ENCODE measurements at regions not wholly inside any gene's neighbourhood (a gene's known extent, or its start where the extent isn't known, plus 50 kb on each side); places are given as distances from the start of the nearest gene placed in this dataset.

DNA sequence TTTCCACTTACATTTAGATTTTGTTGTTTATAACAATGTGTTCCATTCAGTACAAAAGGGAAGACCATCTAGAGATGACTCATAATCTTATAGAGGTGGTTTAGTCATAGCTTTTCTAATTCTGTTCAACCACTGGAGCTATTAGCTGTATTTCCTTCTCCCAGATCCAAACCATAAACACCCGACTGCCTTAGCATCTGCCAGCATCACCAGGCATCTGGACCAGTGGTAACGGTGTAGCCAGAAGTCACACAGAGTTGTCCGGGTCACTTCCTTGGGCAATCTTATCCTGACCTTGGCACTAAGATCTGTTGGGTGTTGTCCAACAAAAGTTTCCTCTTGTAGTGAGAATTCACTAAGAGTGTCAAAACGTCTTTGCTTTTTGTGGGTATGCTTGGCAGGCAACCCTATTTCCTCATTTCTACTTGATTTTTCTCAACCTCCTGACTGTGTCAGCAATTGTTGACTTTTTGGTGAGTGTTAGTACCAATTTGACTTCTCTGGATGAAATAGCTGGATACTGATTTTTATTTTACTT is 372.1 kb upstream of the B3GALT2 start:
- Histone ChIP-seq H3K4me3 (ENCODE audit: low read depth in 1 of 2, low read length in 2 of 2) (no peak overlapping the region), H3K27me3 (ENCODE audit: control insufficient read depth in 1 of 2, insufficient read depth in 2 of 2, low read length in 2 of 2) (no peaks in the 10 kb centered on the region), H3K4me1 (ENCODE audit: insufficient read depth, low read length) (no peaks in the 10 kb centered on the region), H3K27ac (ENCODE audit: low read depth, low read length) (no peak overlapping the region), H3K36me3 (ENCODE audit: insufficient read depth, low read length) (no peaks in the 10 kb centered on the region), H3K9ac (ENCODE audit: low read length) (no peak overlapping the region), H3K9me3 (ENCODE audit: low read length) (no peaks in the 10 kb centered on the region)

DNA sequence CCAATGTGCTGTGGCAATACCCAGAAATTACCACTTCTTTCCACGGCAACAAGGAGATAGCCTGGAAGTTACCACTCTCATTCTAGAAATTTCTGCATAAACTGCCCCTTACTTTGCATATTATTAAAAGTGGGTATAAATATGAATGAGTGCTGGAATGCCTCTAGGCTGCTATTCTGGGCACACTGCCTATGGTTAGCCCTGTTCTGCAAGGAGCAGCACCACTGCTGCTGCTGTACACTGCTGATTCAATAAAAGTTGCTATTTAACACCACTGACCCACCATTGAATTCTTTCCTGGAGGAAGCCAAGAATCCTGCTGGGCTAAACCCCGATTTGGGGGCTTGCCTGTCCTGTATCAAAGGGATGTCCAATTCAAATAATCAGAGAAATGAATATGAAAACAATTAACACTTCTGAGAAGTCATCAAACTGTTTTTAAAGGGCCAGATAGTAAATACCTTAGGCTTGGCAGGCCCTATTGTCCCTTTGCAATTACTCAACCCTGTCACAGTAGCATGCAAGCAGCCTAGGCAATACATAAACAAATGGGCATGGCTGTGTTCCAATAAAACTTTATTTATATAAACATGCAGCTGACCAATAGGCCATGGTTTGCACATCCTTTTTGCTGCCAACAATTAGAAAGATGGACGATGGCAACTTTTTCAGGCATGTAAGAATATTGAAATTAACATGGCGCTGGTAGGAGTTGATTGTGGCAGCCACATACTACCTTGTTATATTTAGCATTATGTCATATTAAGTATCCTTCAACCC is 369.4 kb upstream of the B3GALT2 start:
- Histone ChIP-seq H3K9me3 (ENCODE audit: low read length) (no peaks in the 10 kb centered on the region), H3K4me3 (ENCODE audit: low read depth in 1 of 2, low read length in 2 of 2) (no peak overlapping the region), H3K27me3 (ENCODE audit: control insufficient read depth in 1 of 2, insufficient read depth in 2 of 2, low read length in 2 of 2) (no peaks in the 10 kb centered on the region), H3K36me3 (ENCODE audit: insufficient read depth, low read length) (no peaks in the 10 kb centered on the region), H3K4me1 (ENCODE audit: insufficient read depth, low read length) (no peaks in the 10 kb centered on the region), H3K27ac (ENCODE audit: low read depth, low read length) (no peak overlapping the region), H3K9ac (ENCODE audit: low read length) (no peak overlapping the region)

DNA sequence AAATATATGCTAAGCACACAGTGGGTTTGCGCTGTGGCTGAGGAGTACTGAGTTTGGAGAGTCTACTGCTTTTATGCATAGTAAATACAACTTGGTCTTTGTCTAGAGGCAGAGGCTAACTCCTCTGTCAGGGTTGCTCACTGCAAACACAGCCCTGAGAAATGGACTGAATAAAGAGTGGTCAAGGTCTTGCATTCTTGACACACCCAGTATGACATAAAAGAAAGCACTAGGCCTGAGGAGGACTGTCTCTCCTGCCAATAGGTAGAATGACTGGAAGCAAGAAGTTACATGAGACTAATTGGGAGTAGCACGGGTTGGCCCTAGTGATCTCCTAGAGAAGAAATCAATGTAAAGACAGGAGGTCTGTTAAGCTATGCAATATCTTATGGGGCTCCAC is 367.2 kb upstream of the B3GALT2 start:
- Histone ChIP-seq H3K4me3 (ENCODE audit: low read depth in 1 of 2, low read length in 2 of 2) (no peak overlapping the region), H3K27ac (ENCODE audit: low read depth, low read length) (no peak overlapping the region), H3K9ac (ENCODE audit: low read length) (no peak overlapping the region), H3K4me1 (ENCODE audit: insufficient read depth, low read length) (no peaks in the 10 kb centered on the region), H3K36me3 (ENCODE audit: insufficient read depth, low read length) (no peaks in the 10 kb centered on the region), H3K27me3 (ENCODE audit: control insufficient read depth in 1 of 2, insufficient read depth in 2 of 2, low read length in 2 of 2) (no peaks in the 10 kb centered on the region), H3K9me3 (ENCODE audit: low read length) (no peaks in the 10 kb centered on the region)

DNA sequence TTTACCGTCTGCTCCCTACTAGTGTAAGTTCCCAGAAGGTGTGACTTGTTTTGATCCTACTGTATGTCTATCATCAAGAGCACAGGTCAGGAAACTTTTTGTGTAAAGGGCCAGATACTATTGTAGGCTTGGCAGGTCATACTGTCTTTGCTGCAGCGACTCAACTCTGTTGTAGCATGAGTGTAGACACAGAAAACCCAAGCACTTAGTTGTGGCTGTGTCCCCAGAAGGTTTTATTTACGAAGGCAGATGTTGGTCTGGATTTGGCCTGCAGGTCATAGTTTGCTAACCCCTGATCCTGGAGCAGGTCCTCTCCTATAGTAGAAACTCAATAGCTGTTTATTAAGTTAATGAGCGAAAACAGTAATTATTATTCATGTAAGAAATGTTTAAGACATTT is 365.9 kb upstream of the B3GALT2 start:
- no peak overlapping the region for H3K9ac ChIP-seq (ENCODE audit: low read length)
- H3K27ac ChIP-seq (ENCODE audit: low read depth, low read length), result no peak overlapping the region
- no peaks in the 10 kb centered on the region for H3K27me3 ChIP-seq (ENCODE audit: control insufficient read depth in 1 of 2, insufficient read depth in 2 of 2, low read length in 2 of 2)
- no peaks in the 10 kb centered on the region for H3K36me3 ChIP-seq (ENCODE audit: insufficient read depth, low read length)
- H3K4me1 ChIP-seq (ENCODE audit: insufficient read depth, low read length), result no peaks in the 10 kb centered on the region
- H3K4me3 ChIP-seq (ENCODE audit: low read depth in 1 of 2, low read length in 2 of 2), result no peak overlapping the region
- no peaks in the 10 kb centered on the region for H3K9me3 ChIP-seq (ENCODE audit: low read length)

DNA sequence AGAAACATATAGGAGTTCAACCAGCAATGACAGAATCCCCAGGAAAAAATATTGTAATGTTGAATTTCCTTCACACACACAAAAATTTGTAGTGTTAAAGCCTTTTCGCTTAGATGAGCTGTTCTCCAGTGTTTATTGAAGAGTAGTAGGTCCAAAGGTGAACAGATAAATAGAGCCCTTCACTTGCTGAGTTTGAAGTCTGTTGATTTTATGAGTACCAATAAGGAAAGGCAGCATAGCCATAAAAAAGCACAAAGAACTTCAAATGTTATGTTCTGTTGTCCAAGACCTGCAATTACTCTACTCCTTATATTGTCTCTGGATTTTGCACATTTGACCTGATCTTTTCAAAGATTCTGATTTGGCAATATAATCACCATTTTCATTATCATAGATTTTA is 362.7 kb upstream of the B3GALT2 start:
- Histone ChIP-seq H3K27me3 (ENCODE audit: control insufficient read depth in 1 of 2, insufficient read depth in 2 of 2, low read length in 2 of 2) (no peaks in the 10 kb centered on the region), H3K9ac (ENCODE audit: low read length) (no peak overlapping the region), H3K4me1 (ENCODE audit: insufficient read depth, low read length) (no peaks in the 10 kb centered on the region), H3K4me3 (ENCODE audit: low read depth in 1 of 2, low read length in 2 of 2) (no peak overlapping the region), H3K9me3 (ENCODE audit: low read length) (no peaks in the 10 kb centered on the region), H3K27ac (ENCODE audit: low read depth, low read length) (no peak overlapping the region), H3K36me3 (ENCODE audit: insufficient read depth, low read length) (no peaks in the 10 kb centered on the region)

DNA sequence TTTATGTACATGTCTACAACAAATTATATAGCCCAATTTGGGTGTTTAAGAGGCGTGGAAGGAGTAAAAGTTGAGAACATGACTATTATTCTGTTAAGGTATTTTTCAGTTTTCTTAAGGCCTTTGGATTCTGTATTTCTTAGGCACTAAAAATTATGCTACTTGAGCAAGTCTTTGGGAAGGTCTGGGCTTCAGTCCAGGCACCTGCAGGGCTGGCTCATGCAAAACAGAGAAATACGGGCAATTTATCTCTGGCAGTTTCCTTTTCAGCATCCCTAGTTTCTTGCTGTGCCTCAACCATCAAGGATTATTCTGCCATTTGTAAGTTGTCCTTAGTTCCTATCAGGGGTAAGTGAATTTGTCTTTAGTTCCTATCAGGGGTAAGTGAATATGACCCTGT is 358.8 kb upstream of the B3GALT2 start:
- no peaks in the 10 kb centered on the region for H3K4me1 ChIP-seq (ENCODE audit: insufficient read depth, low read length)

DNA sequence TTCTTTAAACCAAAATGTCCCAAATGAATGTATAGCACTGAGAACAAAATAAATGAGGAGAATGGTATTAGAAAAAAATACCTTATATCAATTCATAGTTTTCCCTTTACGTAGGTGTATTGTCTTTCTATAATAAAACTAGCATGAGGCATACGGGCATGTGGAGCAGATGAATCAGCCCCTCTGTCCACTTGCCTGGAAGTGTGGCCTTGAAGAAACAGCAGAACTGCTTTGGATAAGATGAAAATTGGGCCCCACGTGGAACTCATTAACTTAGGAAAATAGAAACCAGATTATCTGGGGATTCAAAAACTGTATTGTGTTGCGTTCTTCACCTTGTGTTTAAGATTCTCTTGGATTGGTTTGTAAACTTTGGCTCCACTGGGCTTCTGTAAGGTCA is 356.8 kb upstream of the B3GALT2 start:
- Histone ChIP-seq H3K36me3 (ENCODE audit: insufficient read depth, low read length) (no peaks in the 10 kb centered on the region), H3K4me1 (ENCODE audit: insufficient read depth, low read length) (no peaks in the 10 kb centered on the region), H3K27ac (ENCODE audit: low read depth, low read length) (no peak overlapping the region), H3K27me3 (ENCODE audit: control insufficient read depth in 1 of 2, insufficient read depth in 2 of 2, low read length in 2 of 2) (no peaks in the 10 kb centered on the region), H3K4me3 (ENCODE audit: low read depth in 1 of 2, low read length in 2 of 2) (no peak overlapping the region), H3K9me3 (ENCODE audit: low read length) (no peaks in the 10 kb centered on the region), H3K9ac (ENCODE audit: low read length) (no peak overlapping the region)

More for the DNA sequence above, 358.8 kb upstream of the B3GALT2 start:
- Histone ChIP-seq H3K27ac (ENCODE audit: low read depth, low read length) (no peak overlapping the region), H3K36me3 (ENCODE audit: insufficient read depth, low read length) (no peaks in the 10 kb centered on the region), H3K27me3 (ENCODE audit: control insufficient read depth in 1 of 2, insufficient read depth in 2 of 2, low read length in 2 of 2) (no peaks in the 10 kb centered on the region), H3K9me3 (ENCODE audit: low read length) (no peaks in the 10 kb centered on the region), H3K9ac (ENCODE audit: low read length) (no peak overlapping the region), H3K4me3 (ENCODE audit: low read depth in 1 of 2, low read length in 2 of 2) (no peak overlapping the region)

DNA sequence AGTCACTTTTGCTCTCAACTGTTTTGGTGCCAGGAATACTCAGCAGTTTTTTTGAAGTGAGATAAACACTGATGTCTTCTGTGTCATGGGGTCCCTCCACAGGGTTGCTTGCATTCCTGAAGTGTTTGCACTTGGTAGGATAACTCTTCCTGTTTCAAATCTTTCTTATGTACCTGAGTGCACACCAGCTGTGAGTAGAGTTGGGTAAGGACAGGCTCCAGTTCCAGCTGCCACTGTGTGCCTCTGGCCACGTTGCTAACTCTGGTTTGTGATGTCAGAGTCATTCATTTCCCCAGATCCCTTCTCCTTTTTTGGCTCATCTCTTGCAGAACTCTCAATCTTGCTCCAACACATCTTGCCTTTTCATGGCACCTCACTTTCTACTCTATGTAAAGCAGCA is 356.3 kb upstream of the B3GALT2 start:
- H3K4me3 ChIP-seq (ENCODE audit: low read depth in 1 of 2, low read length in 2 of 2), result no peak overlapping the region
- H3K4me1 ChIP-seq (ENCODE audit: insufficient read depth, low read length), result no peaks in the 10 kb centered on the region
- no peaks in the 10 kb centered on the region for H3K36me3 ChIP-seq (ENCODE audit: insufficient read depth, low read length)
- no peak overlapping the region for H3K9ac ChIP-seq (ENCODE audit: low read length)
- H3K9me3 ChIP-seq (ENCODE audit: low read length), result no peaks in the 10 kb centered on the region
- no peak overlapping the region for H3K27ac ChIP-seq (ENCODE audit: low read depth, low read length)
- no peaks in the 10 kb centered on the region for H3K27me3 ChIP-seq (ENCODE audit: control insufficient read depth in 1 of 2, insufficient read depth in 2 of 2, low read length in 2 of 2)

DNA sequence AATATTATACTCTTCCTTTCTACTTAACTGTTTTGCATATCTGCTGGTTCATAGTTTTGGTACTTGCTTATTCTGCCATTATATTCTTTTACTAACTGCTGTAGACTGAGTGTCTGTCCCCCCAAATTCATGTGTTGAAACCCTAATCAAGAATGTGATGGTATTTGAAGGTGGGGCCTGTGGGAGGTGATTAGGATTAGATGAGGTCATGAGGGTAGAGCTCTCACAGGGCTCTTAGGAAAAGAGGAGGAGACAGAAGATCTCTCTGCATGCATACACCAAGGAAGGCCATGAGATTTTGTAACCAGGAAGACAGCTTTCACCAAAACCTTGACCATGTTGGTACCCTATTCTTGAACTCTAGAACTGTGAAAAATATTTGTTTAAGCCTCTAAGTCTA is 354.1 kb upstream of the B3GALT2 start:
- Histone ChIP-seq H3K27ac (ENCODE audit: low read depth, low read length) (no peak overlapping the region), H3K9me3 (ENCODE audit: low read length) (no peaks in the 10 kb centered on the region), H3K9ac (ENCODE audit: low read length) (no peak overlapping the region), H3K4me1 (ENCODE audit: insufficient read depth, low read length) (no peaks in the 10 kb centered on the region), H3K4me3 (ENCODE audit: low read depth in 1 of 2, low read length in 2 of 2) (no peak overlapping the region), H3K27me3 (ENCODE audit: control insufficient read depth in 1 of 2, insufficient read depth in 2 of 2, low read length in 2 of 2) (no peaks in the 10 kb centered on the region), H3K36me3 (ENCODE audit: insufficient read depth, low read length) (no peaks in the 10 kb centered on the region)

DNA sequence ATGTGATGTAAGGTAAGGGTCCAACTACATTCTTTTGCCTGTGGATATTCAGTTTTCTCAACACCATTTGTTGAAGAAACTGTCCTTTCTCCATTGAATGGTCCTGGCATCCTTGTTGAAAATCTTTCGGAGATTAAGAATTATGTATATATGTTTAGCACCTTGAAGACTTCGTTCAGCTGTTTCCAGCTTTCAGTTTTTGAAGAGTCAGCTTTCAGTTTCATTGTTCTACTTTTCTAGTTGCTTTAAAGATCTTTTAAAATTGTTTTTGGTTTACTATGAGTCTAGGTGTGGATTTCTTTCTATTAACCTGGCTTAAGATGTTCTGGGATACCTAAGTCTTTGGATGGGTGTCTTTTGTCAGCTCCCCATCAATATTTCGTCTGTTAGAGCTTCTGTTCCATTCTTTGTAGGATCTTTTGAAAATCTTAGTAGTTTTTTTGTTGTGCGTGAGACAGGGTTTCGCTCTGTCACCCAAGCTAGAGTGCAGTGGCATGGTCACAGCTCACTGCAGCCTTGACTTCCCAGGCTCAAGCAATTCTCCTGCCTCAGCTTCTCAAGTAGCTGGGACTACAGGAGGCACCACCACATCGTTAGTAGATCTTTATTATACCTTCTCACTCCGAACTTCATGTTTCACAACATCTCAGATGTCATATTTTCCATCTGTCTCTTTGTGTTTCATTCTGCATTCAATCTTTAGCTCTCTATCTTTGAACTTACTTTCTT is 353.5 kb upstream of the B3GALT2 start:
- Histone ChIP-seq H3K36me3 (ENCODE audit: insufficient read depth, low read length) (no peaks in the 10 kb centered on the region), H3K27me3 (ENCODE audit: control insufficient read depth in 1 of 2, insufficient read depth in 2 of 2, low read length in 2 of 2) (no peaks in the 10 kb centered on the region), H3K9me3 (ENCODE audit: low read length) (no peaks in the 10 kb centered on the region), H3K4me3 (ENCODE audit: low read depth in 1 of 2, low read length in 2 of 2) (no peak overlapping the region), H3K9ac (ENCODE audit: low read length) (no peak overlapping the region), H3K27ac (ENCODE audit: low read depth, low read length) (no peak overlapping the region), H3K4me1 (ENCODE audit: insufficient read depth, low read length) (no peaks in the 10 kb centered on the region)

DNA sequence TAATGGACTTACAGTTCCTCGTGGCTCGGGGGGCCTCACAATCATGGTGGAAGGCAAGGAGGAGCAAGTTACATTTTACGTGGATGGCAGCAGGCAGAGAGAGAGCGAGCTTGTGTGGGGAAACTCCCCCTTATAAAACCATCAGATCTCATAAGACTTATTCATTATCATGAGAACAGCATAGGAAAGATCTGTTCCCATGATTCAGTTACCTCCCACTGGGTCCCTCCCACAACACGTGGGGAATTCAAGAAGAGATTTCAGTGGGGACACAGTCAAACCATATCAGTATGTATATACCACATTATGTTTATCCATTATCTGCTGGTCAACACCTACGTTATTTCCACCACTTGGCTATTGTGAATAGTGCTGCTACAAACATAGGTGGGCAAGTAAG is 352.3 kb upstream of the B3GALT2 start:
- no peak overlapping the region for H3K4me3 ChIP-seq (ENCODE audit: low read depth in 1 of 2, low read length in 2 of 2)
- no peaks in the 10 kb centered on the region for H3K36me3 ChIP-seq (ENCODE audit: insufficient read depth, low read length)
- no peaks in the 10 kb centered on the region for H3K27me3 ChIP-seq (ENCODE audit: control insufficient read depth in 1 of 2, insufficient read depth in 2 of 2, low read length in 2 of 2)
- H3K9ac ChIP-seq (ENCODE audit: low read length), result no peak overlapping the region
- H3K27ac ChIP-seq (ENCODE audit: low read depth, low read length), result no peak overlapping the region
- no peaks in the 10 kb centered on the region for H3K4me1 ChIP-seq (ENCODE audit: insufficient read depth, low read length)
- H3K9me3 ChIP-seq (ENCODE audit: low read length), result no peaks in the 10 kb centered on the region

DNA sequence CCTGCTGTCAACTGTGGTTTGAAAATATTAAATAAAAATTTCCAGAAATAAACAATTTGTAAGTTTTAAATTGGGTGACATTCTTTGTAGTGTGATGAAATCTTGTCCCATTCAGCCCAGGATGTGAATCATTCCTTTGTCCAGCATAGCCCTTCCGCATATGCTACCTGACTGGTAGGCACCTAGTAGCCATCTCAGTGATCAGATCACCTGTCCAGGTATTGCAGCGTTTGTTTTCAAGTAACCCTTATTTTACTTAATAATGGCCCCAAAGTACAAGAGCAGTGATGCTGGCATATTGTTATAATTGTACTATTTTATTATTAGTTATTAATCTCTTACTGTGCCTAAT is 351.6 kb upstream of the B3GALT2 start:
- H3K27ac ChIP-seq (ENCODE audit: low read depth, low read length), result no peak overlapping the region

More for the DNA sequence above, 351.6 kb upstream of the B3GALT2 start:
- Histone ChIP-seq H3K27me3 (ENCODE audit: control insufficient read depth in 1 of 2, insufficient read depth in 2 of 2, low read length in 2 of 2) (no peaks in the 10 kb centered on the region), H3K9ac (ENCODE audit: low read length) (no peak overlapping the region), H3K4me1 (ENCODE audit: insufficient read depth, low read length) (no peaks in the 10 kb centered on the region), H3K36me3 (ENCODE audit: insufficient read depth, low read length) (no peaks in the 10 kb centered on the region), H3K4me3 (ENCODE audit: low read depth in 1 of 2, low read length in 2 of 2) (no peak overlapping the region), H3K9me3 (ENCODE audit: low read length) (no peaks in the 10 kb centered on the region)

Data from muscle layer of colon (tissue), 2 donors.